HG02943 (cell line): ENCODE measurements at regions not wholly inside any gene's neighbourhood (a gene's known extent, or its start where the extent isn't known, plus 50 kb on each side); places are given as distances from the start of the nearest gene placed in this dataset.

Experiments used
- ATAC-seq: cut with Tn5 transposase; IDR thresholded peaks from one replicate; pipeline ENCODE4 v1.9.1; 2021; ENCODE audit warnings: mild to moderate bottlenecking, low read depth, moderate library complexity; ENCODE audit not compliant: unreplicated experiment

DNA sequence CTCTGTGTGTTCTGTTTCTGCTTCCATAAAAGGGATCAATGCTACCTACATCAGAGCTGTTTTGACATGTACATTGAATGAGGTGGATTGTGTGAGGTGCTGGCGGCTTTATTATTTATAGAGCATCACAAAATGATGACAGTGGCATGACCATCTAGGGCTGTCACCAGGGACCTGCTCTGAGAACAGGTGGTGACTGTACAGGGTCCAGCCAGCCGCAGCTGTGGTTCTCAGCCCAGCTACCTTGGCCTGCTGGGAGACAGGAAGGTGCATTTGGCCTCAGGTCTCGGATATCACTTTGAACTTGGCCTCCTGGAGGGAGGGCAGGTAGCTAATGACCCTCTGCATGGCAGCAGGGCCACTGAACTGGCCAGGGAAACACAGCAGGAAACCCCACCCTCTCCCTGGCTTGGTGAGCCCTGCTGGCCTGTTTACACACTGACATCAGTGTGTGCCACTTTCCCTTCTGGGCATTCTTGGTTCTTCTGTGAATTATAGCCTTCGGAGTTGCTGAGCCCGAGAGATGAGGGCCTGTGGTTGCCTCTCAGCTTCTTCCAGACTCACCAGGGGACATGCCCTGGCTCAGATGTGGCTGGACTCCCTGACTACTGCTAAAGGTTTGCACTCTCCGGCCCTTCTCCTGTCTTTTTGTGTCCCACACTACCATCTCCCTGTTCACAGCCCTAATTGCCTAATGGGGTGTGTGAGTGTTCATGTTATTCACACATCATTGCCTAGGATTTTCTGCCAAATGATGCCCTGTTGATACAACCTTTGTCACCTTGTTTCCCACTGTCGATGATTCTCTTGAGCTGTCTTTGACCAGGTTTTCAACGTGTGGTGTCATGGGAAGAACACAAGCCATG, 109.2 kb upstream of the RAB12 start:
- no peak for ATAC-seq

DNA sequence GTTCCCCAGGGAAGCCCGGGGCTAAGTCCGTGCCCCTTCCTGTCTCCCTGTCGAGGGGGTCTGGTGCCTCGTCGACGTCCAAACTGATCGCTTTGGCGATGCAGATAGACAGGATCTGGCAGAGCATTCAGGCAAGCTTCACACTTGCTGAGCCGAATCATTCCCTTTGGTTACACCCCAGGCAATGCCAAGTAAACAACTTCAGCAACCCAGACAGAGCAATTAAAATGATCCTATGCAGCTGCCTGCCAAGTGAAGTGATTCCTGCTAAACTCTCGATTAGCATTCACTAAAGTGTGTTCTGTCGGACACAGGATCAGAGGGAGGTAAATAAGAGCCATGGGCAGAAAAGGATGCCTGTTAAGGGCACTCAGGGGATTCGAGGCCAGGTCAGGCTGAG, 108.2 kb upstream of the RAB12 start:
- no peak for ATAC-seq

DNA sequence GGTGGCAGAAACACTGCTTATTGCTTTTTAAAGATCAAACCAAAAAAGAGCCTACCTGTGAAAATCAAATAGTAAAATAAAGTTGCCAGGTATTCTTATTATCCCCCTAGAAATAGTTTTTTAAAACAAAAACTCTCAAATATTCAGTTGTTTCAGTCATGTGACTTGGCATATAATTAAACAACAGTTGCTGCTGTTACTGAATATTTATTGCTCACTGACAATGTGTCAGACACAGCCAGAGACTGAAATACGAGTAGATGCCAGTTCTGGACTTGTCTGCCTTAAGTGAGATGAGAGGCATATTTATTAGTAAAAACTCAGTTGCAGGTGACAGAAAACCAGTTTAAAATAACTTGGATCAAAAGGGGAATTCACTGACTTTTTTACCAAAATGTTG, 106.0 kb upstream of the RAB12 start:
- ATAC-seq, result no peak

DNA sequence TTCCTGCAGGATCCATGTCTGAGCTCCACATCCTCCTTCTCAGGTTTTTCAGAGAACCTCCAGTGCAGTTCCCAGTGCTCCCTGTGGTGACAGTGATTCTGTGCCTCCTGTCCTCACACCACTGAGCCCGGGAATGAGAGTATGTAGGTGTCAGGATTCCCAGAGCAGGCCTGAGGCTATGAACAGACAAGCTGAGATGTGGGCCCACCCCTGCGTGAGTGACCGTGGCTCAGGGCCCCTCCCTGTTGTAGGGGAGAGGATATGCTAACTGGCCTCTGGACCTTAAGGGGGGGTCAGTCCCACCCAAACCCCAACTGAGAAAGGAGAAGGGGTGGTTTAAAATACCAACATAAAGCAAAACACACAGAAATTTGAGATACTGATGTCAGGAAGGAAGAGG, 104.8 kb upstream of the RAB12 start:
- no peak for ATAC-seq

DNA sequence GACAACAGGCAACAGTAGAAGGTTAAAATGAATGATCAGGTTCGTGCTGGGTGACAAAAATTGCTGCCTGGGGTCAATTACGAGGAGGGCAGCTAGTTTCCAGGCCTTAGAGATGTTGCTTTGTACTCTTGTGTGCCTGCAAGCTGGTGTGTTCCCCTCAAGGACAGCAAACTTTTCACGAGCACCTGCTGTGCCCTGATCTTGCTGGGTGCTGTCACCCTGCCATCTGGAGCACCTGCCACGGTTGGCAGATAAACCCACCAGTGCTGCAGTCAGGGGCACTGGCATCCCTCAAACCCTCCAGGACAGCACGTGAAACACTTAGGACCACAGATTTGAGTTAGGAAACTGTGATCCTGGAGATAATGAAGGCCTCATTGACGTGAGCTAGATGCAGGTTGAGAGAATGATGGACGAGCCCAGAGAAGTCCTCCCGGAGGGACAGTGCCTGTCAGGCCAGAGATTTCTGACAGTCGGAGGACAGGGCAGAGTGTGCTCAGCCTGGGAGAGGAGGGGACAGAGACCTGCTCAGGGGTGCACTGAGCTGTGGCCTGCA, 104.3 kb upstream of the RAB12 start:
- no peak for ATAC-seq

DNA sequence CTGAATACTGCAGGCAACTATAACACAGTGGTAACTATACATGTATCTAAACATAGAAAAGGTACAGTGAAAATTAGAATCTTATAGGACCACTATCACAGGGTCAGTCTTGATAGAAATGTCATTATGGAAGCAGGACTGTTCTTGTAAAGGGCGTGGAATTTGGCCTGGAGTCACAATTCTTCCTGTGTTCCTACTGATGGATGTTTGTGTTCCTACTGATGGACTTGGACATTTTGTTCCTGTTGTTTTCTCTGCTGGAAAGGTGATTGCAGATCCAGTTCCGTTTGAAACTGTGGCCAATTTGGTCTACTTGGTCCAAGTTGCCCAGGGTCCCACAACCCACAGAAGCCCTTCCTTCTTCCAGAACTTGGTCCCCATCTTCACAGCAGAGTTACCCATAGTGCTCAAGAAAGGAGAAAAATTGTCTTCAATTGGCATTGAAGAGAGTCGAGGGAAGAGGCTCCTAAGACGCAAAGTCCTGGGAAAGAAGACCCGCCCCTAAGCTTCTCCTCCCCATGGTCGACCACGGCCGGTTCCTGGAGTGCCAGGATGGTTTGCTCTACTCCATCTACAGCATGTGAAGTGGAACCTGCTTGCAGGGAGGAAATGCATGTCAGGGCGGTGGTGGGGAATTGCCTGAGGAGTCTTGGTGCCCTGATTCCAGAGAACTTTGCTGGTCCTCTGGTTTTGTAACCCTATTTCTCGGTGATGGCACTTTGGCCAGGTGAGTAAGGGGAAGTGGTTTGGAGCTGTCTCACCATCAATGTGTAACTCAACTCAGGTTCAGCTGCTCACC, 102.8 kb upstream of the RAB12 start:
- no peak for ATAC-seq

DNA sequence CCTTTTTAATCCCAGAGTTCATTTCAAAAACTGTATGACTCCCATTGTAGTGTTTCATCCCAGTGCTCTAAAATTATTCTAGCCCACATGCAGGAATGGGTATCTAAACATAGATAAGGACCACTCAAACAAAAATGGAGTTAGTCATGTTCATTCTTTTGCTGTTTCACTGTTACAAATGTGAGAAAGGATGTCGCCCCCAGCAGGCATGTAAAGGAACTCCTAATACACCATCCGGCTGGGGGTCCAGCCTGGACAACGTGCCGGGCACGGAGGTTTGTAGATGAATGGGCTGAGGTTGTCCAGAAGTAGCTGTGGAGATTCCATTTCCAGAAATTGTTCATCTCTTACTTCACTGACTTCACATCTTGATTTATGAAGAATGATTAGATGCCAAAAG, 101.9 kb upstream of the RAB12 start:
- no peak for ATAC-seq

DNA sequence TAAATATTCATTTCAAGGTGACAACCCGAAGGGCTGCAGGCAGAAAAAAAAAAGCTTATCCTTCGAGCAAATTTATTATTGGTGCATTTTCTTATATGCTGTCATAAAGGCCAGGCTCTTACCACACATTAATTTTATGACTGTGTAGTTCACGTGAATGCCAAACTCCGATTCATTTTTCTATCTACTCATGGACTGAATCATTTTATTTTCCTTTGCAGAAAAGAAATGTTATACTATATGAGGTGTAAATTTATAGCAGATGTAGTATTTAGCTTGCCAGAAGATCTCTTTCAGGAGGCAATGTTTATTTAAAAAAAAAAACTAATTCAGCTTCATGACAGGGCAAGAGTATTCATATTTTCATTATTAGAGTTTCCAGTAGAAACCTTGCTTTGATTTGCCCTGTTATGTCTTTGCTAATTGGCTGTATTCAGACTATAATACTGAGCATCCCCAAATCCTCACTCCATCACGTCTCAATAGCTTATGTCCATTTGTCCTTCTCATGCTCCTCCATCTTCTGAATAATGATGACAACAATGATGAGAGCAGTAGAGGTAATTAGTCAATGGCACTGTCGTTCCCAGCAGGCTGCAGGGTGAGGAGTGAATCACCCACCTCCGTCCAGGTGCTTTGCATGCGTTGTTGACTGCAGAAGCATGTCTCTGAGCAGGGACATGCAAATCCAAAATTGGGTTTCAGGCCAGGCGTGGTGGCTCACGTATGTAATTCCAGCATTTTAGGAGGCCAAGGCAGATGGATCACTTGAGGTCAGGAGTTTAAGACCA, 101.1 kb upstream of the RAB12 start:
- no peak for ATAC-seq

DNA sequence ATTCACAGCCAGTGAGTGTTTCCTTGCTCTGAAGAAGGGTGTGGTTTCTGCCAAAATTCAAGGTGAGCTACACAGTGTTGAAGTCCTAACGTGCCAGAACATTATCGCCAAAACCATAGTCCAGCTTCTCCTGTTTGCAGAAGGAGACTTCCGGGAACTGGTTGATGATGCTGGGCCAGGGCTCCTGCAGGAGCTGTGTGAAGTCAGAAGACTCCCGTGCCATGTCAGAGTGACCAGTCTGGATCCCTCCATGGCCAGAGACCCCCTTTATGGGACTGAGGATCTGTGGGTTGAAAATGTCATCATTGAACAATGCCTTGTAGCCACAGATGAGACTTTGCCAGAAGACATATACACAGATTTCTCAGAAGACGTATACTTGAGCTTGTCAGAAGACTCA, 96.0 kb upstream of the RAB12 start:
- no peak for ATAC-seq

DNA sequence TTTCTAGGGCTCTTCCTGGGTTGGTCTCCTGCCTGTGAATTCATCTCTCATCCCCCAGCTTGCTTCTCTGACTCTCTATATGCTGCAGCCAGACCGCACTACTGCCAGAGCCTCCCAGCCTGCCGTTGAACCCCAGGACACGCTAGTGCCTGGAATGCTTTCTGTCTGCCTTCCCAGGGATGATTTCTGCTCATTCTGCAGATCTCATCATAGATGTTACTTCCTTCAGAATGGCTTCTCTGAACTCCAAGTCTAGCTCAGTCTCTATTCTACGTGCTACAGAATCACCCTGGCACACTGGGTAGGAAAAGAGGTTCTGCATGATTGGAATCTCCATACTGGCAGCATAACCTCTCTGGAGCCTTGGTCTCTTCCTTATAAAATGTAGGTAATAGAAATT, 94.8 kb upstream of the RAB12 start:
- no peak for ATAC-seq

DNA sequence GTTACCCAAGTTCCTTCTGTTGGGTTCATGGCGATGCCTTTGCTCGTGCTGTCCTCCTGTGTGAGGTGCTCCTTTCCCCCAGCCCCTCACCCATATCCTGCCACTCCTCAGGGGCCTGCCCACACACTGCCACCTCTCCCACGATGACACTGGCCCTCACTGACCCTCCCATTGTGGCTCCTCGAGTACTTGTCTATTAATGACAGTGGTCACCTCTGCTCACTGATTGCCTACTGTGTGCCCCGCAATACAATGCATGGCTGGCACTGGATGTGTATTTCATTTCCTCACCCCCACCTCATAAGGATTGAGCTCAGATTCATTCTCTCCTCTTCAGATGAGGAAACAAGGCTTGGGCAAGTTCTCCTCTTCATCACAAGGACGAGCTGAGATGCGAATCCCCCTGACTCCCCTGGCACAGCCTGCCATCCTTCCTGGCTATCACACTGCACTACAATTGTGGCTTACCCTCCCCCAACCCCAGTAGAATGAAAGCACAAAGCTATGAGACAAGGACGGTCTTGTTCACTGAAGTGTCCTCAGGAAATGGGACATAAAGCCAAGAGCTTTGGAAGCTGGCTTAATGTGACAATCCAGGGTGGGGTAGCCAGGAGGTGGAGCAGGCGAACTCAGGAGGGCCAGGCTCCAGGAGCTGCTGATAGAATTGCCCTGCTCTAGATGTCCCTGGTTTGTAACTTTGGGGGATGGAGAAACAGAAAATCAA, 93.9 kb upstream of the RAB12 start:
- ATAC-seq, result no peak

DNA sequence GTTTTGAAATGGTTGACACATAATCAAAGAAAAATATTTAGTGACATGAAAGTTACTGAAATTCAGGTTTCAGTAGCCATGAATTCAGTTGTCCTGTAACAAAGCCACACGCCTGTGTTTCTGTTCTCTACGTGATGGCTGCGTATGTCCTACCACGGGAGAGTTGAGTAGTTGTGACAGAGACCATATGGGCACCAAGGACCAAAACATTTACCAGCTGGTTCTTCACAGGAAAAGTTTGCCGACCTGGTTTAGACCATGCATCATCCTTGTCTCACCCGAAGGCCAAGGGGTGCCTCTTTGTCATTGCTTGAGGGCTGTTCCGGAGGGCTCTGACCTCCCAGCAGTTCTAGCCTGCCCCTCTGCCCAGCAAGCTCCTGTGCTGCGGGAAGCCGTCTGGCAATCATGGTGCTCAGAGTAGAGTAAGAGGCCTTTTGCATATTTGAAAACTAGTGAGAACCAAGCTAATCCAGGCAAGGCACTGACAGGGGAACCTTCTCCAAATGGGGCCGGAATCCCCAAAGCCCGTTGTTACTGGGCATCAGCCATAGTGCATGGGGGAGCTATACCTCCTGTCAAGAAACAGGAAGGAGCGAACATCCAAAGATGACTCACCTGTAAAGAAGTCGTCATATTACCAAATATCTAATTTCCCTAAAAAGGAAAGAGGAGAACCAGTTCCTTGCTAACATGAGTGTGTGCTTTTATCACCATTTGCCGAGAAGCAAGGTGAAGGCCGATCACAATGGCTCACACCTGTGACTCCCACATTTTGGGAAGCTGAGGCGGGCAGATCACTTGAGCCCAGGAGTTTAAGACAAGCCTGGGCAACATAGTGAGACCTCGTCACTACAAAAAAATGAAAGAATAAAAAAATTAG, 92.6 kb upstream of the RAB12 start:
- ATAC-seq, result no peak

DNA sequence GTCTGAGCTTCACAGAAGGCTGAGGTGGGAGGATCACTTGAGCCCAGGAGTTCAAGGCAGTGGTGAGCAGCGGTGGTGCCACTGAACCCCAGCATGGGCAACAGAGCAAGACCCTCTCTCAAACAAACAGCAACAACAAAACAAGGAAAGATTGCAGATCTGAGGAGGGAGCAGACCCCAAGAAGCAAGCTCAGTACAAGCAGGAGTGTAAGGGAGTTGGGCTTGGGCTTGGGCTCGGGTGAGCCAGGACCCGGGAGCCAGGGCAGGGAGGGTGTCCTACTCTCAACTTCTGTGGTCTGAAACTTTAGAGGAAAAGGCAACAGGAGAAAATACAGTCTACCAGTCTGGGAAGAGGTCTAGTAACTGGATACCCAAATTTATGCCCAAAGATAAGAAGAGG, 92.0 kb upstream of the RAB12 start:
- no peak for ATAC-seq

DNA sequence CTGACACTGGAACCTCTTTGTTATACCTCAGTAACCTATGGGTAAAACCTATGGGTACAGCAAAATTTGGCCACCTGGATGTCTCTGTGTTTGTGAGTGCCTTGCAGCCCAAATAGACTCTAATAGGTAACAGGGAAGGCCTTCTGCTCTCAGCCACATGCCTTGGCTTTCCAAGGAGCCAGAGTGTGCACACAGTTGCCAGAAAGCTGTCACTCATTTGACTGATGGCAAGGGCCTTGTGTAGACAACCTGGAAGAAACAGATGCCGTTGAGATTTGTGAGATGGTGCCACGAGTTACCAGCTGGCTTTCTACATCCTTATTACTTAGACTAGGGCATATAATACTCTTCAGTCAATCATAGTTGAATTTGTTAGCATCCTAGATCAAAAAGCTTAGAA, 90.1 kb upstream of the RAB12 start:
- no peak for ATAC-seq

DNA sequence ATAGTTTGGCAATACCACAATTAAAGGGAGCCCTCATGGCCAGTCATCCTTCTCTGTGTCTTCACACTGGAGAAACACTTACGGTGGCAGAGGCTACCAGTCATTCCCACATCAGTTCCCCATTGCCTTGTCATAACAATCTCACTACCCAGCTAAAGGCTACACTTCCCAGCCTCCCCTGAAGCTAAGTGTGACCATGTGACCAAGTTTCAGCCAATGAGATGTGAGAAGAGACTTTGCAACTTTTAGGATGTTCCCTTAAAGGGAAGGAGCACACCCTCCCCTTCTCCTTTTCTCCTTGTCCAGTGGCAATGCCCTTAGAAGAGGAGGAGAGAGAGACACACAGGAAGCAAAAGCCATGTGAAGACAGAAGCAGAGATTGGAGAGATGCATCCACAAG, 89.0 kb upstream of the RAB12 start:
- no peak for ATAC-seq

DNA sequence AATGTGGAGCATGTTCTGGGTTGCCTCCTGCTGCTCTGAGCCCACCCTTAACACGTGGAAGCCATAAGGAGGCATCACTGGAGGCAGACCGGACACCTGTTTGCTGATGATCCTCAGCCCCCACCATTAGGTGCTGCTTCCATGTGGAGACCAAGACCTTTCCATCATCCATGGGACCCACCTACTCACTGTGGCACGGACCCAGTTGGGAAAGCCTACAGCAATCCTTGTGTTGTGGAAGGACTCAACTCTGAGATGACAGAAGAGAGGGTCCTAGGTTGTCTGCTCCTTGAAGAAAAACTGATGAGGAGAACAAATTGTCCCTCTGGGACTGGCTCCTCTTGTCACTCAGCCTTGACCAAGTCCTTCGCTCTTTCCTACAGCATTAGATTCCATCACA, 86.5 kb upstream of the RAB12 start:
- ATAC-seq, result no peak

DNA sequence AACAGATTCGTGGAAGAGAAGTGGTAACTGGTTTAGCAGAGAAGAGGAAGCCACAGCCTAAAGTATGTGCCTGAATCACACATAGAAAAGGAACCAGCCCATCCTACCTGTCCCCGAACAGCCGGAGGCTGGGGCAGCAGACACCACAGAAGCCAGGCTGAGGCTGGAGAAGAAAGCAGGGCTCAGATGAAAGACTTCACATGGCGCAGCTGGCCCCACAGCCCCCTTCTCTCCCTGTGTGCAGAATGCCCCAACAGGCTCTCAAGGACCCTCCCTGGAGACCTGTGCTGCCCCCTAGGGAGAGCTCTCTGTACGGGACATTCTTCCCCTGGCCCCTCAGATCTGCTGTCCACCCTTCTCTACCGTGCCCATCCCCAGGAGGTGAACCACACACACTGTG, 83.5 kb upstream of the RAB12 start:
- no peak for ATAC-seq

DNA sequence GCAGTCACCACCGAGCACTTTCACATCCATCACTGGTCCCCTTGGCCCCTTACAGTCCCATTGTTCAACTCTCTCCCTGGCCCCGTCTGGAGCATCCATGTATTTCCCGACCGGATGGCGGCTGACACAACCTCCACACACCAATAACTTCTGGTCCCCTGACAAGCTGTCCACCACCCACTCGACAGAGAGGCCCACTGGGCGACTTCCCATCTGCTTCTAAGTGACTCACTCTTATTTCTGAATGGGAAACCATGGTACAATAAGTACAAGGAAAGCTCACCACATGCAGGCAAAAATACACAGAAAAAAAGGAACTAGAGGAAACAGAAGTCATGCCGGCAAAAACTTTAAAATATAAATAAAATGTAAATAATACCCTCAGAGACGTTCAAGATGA, 82.9 kb upstream of the RAB12 start:
- no peak for ATAC-seq

DNA sequence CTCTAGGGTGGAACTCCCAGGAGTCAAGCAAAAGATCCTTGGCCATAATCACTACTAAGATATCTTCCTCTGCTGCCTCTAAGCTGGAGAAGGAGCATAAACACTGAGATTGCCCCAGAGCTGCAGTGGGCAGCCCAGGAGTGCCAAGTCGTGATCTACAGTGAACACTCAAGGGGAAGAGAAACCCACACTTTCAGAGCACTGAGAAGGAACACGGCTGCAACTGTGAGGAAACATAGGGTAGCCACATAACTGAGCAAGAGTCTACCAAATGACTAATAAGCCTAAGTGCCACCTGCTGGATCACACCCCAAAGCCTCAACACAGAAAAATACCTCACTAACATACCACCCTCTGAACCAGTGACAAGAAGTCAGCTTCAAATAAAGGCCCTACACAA, 79.6 kb upstream of the RAB12 start:
- ATAC-seq, result no peak
